ENCODE measurements at regions not wholly inside any gene's neighbourhood (a gene's known extent, or its start where the extent isn't known, plus 50 kb on each side); places are given as distances from the start of the nearest gene placed in this dataset.

- H3K4me1 ChIP-seq (ENCODE audit: control insufficient read depth, insufficient read depth, low read length): no peaks in the 10 kb centered on the region
- no peaks in the 10 kb centered on the region for H3K36me3 ChIP-seq (ENCODE audit: control insufficient read depth in 2 of 2, insufficient read depth in 1 of 2, low read length in 2 of 2)
- ChIA-PET POLR2A (no interaction called here), CTCF (no interaction called here)
- H3K27ac ChIP-seq (ENCODE audit: extremely low read depth, low read depth, low read length): no peak overlapping the region
- H3K9me3 ChIP-seq (ENCODE audit: control insufficient read depth, insufficient read depth, low read depth, low read length): no peaks in the 10 kb centered on the region
- H3K4me3 ChIP-seq (ENCODE audit: low read depth, low read length): no peak overlapping the region
- TF ChIP-seq ZNF664 (tag by site-specific recombination; IDR thresholded peaks at IDR 0.05): no peak
- no peak for TF ChIP-seq ZNF518A (tag by site-specific recombination; conservative IDR thresholded peaks at IDR 0.05; ENCODE audit: low read depth)
- no peak for TF ChIP-seq ZNF302 (tag by site-specific recombination; IDR thresholded peaks at IDR 0.05; ENCODE audit: low read depth)
- TF ChIP-seq REST (tag by site-specific recombination; IDR thresholded peaks at IDR 0.05): no peak
- TF ChIP-seq ZFP37 (tag by site-specific recombination; IDR thresholded peaks at IDR 0.05): no peak
- TF ChIP-seq ZNF221 (tag by site-specific recombination; IDR thresholded peaks at IDR 0.05; ENCODE audit: borderline replicate concordance): no peak
- no peak for TF ChIP-seq ZNF777 (tag by site-specific recombination; IDR thresholded peaks at IDR 0.05; ENCODE audit: borderline replicate concordance)
- no peak for TF ChIP-seq ZNF561 (tag by site-specific recombination; IDR thresholded peaks at IDR 0.05; ENCODE audit: borderline replicate concordance)
Measured at GRCh38 chr14:84128050-84128449, 1401.9 kb upstream of the FLRT2 start.

GRCh38 chr14:84129007-84129406 lies 1400.9 kb upstream of the FLRT2 start:
- TF ChIP-seq ZNF639 (tag by site-specific recombination; IDR thresholded peaks at IDR 0.05): no peak
- TF ChIP-seq ZFP69B (tag by site-specific recombination; IDR thresholded peaks at IDR 0.05): no peak
- no peak for TF ChIP-seq ZNF214 (tag by site-specific recombination; IDR thresholded peaks at IDR 0.05; ENCODE audit: borderline replicate concordance)
- no peak for TF ChIP-seq ZNF335 (tag by site-specific recombination; conservative IDR thresholded peaks at IDR 0.05)
- TF ChIP-seq ZNF202 (tag by site-specific recombination; IDR thresholded peaks at IDR 0.05; ENCODE audit: borderline replicate concordance): no peak
- TF ChIP-seq ZBTB21 (tag by site-specific recombination; IDR thresholded peaks at IDR 0.05): no peak
- ChIA-PET CTCF (interaction anchor here (0.6 kb wide), 1 partner anchor 1960 kb away, joined by 3 read pairs; no protein-coding TSS in a partner anchor), POLR2A (no interaction called here)
- no peaks in the 10 kb centered on the region for H3K4me1 ChIP-seq (ENCODE audit: control insufficient read depth, insufficient read depth, low read length)
- no peaks in the 10 kb centered on the region for H3K9me3 ChIP-seq (ENCODE audit: control insufficient read depth, insufficient read depth, low read depth, low read length)
- H3K27ac ChIP-seq (ENCODE audit: extremely low read depth, low read depth, low read length): no peak overlapping the region
- H3K36me3 ChIP-seq (ENCODE audit: control insufficient read depth in 2 of 2, insufficient read depth in 1 of 2, low read length in 2 of 2): no peaks in the 10 kb centered on the region
- no peak overlapping the region for H3K4me3 ChIP-seq (ENCODE audit: low read depth, low read length)
